MG63 (cell line): ENCODE measurements at regions not wholly inside any gene's neighbourhood (a gene's known extent, or its start where the extent isn't known, plus 50 kb on each side); places are given as distances from the start of the nearest gene placed in this dataset.
"Not testable (repeated sequence)": the region's sequence is repeated elsewhere in the genome, so short reads cannot be mapped to it uniquely, and the experiment has no call there.

Experiments
- DNase-seq: peaks from one replicate; pipeline ENCODE4 v3.0.0-alpha.2; 2020
- H3K27me3 ChIP-seq: fragments of 250-450 bp; sonication (Bioruptor Pico); 2 replicates; pipeline ENCODE4 v1.5.1; 2020; ENCODE audit warnings: mild to moderate bottlenecking, moderate library complexity
- H3K36me3 ChIP-seq: fragments of 250-450 bp; sonication (Bioruptor Pico); 2 replicates; pipeline ENCODE4 v1.5.1; 2020; ENCODE audit warnings: mild to moderate bottlenecking, moderate library complexity
- H3K4me3 ChIP-seq: fragments of 250-450 bp; sonication (Bioruptor Pico); 2 replicates; pipeline ENCODE4 v1.5.1; 2020; ENCODE audit warnings: mild to moderate bottlenecking, moderate library complexity
- H3K9me3 ChIP-seq: fragments of 250-450 bp; sonication (Bioruptor Pico); 2 replicates; pipeline ENCODE4 v1.5.1; 2020; ENCODE audit warnings: mild to moderate bottlenecking, moderate library complexity

DNA sequence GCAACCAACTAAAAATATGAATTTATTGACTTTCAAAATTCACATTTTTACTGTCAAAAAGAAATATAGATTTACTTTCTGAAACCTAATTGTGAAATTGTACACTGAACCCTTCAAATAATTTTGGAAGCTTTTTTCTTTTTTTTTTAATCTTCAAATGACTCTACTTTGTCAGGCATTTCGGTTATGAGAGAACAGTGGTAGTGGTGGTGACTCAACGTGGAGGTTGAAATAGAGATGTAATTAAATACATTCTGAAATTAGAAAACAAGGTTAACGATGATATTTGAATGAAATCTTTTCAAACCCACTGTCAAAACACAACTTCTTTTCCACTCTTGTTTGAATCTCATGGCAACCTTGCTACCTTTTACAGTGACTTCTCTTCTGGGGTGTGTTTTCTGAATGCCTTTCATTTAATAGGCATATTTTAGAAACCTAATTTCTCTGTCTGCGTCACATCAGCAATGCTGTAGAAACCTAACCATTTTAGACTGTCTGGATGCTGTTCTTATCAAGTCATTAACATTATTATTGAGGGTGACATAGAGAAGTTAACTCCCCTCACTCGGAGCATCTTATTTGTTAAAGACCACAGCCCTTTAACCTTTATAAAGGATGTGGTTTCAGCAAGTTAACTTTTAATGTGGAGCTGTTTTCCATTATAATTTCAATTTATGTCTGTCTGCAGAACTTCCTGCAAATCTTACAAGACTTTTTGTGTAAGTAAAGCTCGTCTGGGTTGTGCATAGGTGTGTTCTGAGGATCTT lies 136.8 kb downstream of the PCDH7 start:
- no peaks in the 10 kb centered on the region for H3K9me3 ChIP-seq
- no peak overlapping the region for H3K4me3 ChIP-seq
- DNase-seq: no peak
- H3K27me3 ChIP-seq: no peaks in the 10 kb centered on the region
- no peaks in the 10 kb centered on the region for H3K36me3 ChIP-seq

DNA sequence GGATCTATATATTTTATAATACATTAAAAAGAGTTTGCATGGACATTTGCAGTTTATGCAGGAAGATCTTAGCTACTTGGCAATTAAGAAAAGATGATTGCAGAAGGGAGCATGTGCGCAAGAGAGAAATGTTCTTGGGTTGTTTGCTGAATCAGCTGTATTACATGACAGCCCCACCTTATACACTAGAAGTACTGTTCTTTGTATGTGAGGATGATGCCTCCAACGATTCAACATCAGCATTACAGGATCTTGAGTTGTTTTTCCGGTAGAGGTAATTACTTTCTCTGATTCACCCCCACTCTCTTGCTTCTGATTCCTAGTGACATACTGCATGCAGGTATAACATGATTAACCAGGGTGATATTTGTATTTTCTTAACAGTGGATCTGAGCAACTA lies 140.8 kb downstream of the PCDH7 start:
- Histone ChIP-seq H3K36me3 (no peaks in the 10 kb centered on the region), H3K4me3 (no peak overlapping the region), H3K27me3 (no peaks in the 10 kb centered on the region), H3K9me3 (no peaks in the 10 kb centered on the region)
- no peak for DNase-seq

DNA sequence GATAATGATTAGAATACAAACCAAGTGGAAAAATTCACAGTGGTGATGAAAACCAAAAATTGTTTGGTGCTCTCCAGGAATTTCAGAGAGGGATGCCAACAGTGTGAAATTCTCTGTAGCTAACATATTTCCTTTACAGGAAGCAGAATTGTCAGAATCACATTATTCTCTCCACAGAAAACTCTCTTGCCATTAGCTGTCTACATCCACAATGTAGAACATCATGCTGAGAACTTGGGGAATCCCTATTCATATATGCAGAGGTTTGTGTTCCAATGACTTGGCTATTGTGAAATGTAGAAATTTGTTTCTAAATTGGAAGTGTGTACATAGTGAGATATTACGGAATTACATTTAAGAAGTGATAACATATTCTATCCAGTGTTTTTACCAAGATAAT lies 142.0 kb downstream of the PCDH7 start:
- no peak overlapping the region for H3K4me3 ChIP-seq
- no peak for DNase-seq
- no peaks in the 10 kb centered on the region for H3K9me3 ChIP-seq
- no peaks in the 10 kb centered on the region for H3K36me3 ChIP-seq
- no peaks in the 10 kb centered on the region for H3K27me3 ChIP-seq

DNA sequence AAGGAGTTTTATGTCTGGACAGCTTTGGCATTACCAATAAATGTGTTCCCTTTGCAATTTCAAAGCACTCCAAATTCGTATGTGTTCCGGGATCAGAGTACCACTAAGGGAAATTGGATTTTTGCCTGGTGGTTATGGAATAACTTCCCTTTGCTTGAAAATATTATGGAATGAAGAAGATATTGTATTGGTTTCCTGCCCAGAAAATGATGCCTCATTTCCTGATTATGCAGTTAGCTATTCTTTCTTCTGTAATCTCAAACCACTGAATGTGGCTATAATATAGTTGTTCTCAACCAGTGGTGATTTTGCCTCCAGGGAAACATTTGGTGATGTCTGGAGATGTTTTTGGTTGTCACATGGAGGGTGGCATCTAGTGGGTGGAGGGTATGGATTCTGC lies 142.9 kb downstream of the PCDH7 start:
- H3K27me3 ChIP-seq: no peaks in the 10 kb centered on the region
- no peaks in the 10 kb centered on the region for H3K9me3 ChIP-seq
- no peak for DNase-seq
- no peak overlapping the region for H3K4me3 ChIP-seq
- no peaks in the 10 kb centered on the region for H3K36me3 ChIP-seq

DNA sequence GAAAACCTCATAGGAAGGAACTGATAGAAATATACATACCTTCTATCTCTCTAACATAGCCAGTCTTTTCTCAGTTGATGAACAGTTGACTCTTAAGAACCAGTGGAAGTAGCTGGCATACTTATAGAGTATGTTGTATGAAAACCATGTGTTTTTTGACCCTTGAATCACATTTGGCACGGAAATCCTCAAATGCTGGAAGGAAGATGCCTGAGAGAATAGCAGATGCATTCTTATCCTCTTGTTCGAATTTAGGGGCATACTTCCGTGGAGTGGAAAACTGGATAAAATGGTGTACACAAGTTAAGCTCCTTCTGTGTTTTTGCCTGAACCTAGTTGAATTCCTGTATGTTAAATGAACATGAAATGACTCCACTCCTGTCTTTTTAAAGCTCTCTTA lies 145.5 kb downstream of the PCDH7 start:
- no peak for DNase-seq
- H3K27me3 ChIP-seq: no peaks in the 10 kb centered on the region
- H3K4me3 ChIP-seq: no peak overlapping the region
- H3K9me3 ChIP-seq: no peaks in the 10 kb centered on the region
- H3K36me3 ChIP-seq: no peaks in the 10 kb centered on the region

DNA sequence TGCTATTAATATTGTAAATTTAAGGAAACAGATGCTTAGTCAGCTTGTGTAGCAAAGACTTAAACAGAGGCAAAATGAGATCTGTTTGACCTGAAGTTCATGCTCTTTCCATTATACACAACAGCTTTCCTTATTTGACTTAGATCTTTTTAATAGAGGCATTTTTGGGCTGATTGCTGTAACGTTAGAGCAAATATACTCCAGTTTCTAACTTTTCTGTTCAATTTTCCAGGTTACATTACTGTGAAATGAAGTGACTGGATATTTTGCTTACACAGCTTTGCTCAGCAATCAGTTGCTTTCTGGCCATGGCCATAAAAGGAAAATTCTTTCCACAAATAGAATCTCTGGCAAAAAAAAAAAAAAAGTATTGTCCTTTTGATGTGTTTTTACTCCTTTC lies 146.2 kb downstream of the PCDH7 start:
- no peak for DNase-seq
- Histone ChIP-seq H3K9me3 (no peaks in the 10 kb centered on the region), H3K27me3 (no peaks in the 10 kb centered on the region), H3K36me3 (no peaks in the 10 kb centered on the region), H3K4me3 (no peak overlapping the region)

DNA sequence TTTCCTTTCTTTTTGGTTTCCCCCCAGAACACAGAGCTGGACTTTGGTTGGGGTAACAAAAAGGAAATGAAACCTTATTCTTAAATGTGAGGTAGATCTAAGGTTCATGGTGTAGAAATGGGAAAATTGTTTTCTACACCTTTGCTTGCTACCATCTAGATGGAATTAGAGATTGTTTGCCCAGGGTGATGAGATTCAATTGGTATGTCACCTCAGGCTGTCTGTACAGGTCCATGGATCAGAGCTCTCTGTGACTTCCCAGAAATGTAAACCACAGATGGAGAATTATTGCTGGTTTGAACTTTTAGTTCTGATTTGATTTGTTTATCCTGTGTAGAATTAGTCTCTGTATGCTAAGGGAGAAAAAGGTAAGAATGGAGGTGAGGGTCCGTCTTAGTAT lies 146.7 kb downstream of the PCDH7 start:
- Histone ChIP-seq H3K36me3 (no peaks in the 10 kb centered on the region), H3K27me3 (no peaks in the 10 kb centered on the region), H3K9me3 (no peaks in the 10 kb centered on the region), H3K4me3 (no peak overlapping the region)
- no peak for DNase-seq

DNA sequence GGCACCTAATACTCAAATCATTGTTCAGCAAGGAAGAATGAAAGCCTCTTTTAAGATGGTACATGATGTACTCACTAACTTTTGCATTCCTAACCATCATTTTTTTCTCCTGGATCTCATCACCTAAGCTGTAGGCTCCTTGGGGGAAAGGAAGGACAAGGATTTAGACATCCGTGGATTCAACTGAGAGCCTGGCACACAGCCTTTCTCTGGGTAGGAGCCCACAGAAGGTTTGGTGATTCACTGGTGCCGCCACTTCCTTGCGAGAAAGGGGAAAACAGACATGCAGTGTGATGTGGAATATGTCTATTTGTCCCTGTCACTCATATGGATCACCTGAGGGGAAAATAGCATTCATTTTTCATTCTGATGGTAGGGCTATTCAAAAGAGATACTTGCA lies 147.3 kb downstream of the PCDH7 start:
- Histone ChIP-seq H3K36me3 (no peaks in the 10 kb centered on the region), H3K9me3 (no peaks in the 10 kb centered on the region), H3K4me3 (no peak overlapping the region), H3K27me3 (no peaks in the 10 kb centered on the region)
- DNase-seq: no peak

DNA sequence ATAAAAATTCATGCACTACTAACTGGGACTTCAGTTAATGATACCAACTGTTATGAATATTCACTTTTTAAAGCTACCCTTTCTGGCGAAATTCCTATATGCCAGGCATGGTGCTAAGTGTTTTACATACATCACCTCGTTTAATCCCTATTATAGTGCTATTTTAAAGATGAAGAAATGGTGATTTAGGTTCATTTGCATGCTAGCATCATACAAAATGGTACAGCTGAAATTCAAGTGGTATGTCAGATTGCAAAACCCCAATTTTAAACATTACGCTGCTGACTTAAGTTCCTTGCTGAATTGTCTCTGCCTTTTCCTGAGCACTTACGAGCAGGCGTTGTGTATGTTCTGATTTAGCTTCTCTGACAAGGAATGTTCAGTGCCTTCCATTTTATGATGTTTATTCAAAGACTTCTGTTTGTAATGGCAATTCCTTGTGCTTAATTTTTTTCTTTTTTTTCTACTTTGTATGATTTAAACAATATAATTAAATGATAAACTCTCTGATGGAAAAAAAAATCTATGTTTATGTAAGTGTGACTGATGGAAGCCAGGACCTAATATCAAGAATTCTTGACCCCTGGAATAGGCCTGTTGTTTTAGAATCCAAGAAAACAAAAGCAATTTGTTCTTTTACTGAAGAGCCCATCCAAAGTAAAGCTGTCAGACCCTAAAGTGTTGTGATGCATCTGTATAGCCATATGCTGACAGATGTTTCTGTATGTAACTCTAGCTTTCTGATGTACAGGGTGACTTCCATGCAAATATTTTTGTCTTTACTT lies 148.1 kb downstream of the PCDH7 start:
- H3K27me3 ChIP-seq: no peaks in the 10 kb centered on the region
- no peaks in the 10 kb centered on the region for H3K36me3 ChIP-seq
- no peak for DNase-seq
- no peak overlapping the region for H3K4me3 ChIP-seq
- no peaks in the 10 kb centered on the region for H3K9me3 ChIP-seq

DNA sequence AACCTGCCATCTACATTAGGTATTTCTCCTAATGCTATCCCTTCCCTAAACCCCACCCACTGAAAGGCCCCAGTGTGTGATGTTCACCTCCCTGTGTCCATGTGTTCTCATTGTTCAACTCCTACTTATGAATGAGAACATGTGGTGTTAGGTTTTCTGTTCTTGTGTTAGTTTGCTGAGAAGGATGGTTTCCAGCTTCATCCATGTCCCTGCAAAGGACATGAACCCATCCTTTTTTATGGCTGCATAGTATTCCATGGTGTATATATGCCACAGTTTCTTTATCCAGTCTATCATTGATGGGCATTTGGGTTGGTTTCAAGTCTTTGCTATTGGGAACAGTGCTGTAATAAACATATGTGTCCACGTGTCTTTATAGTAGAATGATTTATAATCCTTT lies 149.2 kb downstream of the PCDH7 start:
- not testable (repeated sequence) for H3K36me3 ChIP-seq, DNase-seq, H3K27me3 ChIP-seq, H3K4me3 ChIP-seq, H3K9me3 ChIP-seq

DNA sequence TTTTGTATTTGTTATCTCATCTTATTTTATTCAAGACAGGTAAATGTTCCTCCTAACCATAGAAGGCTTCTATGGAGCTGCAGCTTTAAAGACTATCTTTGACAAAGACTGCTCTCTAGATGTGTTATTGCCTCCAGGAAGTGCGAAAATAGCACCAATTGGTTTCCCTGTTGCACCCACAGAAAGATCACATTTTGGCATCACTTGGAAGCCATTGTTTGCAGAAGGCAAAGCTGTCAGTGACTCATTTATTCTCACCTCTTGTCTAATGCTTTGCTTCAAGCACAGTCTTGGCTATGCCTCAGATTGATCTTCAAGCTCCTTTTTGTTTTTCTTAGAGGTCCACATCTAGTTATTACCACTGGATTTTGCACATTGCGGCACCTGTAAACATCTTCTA lies 150.3 kb downstream of the PCDH7 start:
- no peak overlapping the region for H3K4me3 ChIP-seq
- H3K9me3 ChIP-seq: no peaks in the 10 kb centered on the region
- H3K36me3 ChIP-seq: no peaks in the 10 kb centered on the region
- no peak for DNase-seq
- H3K27me3 ChIP-seq: no peaks in the 10 kb centered on the region

DNA sequence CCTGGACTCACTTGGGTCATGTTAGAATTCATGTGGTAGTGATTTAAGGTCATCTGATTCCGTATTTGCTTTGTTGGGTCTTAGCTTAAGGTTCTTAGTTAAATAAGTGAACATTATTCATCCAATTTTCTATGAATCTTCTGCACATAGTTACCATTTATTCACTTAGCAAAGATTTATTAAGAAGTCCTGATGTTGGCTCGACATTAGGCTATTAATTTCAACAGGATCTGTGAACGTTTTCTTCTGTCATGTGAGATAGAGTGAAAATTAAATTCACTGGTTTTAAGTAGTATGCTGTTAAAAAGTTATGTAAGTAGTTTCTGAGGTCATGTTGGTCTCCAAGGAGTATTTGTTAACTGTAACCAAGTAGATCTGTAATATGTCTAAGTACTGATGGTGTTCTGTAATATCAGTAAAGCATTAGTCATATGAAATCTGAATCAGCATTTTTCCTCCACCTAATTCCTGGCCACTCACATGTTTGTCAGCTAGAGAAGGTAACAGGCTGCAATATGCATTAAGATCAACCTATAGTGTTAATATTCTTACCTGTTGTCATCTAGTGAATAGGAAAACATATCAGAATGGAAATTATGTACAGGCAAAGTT lies 155.6 kb downstream of the PCDH7 start:
- no peaks in the 10 kb centered on the region for H3K36me3 ChIP-seq
- H3K27me3 ChIP-seq: no peaks in the 10 kb centered on the region
- H3K9me3 ChIP-seq: no peaks in the 10 kb centered on the region
- H3K4me3 ChIP-seq: no peak overlapping the region
- no peak for DNase-seq

DNA sequence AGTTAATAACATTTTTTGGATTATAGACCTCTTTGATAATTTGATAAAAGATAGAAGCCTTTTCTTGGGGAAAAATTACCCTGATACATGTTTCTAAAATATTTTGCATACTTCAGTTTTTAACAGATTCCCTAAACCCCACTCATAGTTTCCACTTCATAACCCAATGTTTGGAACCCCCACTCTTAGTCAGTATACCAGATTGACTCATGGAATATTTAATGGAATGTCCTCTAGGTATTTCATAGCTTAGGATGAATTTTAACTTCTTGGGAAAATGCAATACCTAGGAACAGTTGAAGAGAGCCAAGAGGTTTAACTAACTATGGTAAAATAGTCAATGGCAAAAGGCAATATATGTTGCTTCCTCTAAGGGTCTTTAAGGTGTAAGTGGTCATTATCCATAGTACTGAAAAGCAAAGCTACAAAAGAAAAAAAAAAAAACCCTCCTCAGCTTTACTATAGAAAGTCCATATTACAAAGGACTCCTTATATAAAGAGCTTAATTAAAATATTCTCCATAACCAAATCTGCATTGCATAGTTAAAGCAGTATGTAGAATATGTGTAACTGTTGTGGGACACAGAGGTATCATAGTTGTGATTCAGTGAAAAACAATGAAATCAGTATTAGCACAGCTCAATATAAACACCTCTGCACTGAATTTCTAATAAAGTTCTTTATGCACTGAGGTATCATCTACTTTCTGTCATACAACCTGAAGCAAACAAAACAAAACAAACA lies 159.9 kb downstream of the PCDH7 start:
- H3K9me3 ChIP-seq: no peaks in the 10 kb centered on the region
- no peak overlapping the region for H3K4me3 ChIP-seq
- DNase-seq: no peak
- H3K27me3 ChIP-seq: no peaks in the 10 kb centered on the region
- H3K36me3 ChIP-seq: no peaks in the 10 kb centered on the region

DNA sequence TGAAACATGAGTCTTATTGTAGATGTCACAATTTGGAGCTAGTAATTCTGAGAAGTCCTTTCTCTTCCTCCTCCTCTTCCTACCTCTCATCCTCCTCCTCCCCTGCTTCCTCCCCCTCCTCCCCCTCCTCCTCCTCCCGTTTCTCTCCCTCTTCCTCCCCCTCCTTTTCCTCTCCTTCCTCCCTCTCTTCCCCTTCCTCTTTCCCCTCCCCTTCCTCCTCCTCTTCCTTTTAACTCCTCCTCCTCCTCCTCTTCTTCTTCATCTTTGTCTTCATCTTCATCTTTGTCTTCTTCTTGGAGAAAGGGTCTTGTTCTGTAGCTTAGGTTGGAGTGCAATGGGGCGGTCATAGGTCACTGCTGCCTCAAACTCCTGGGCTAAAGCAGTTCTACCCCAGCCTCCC lies 161.8 kb downstream of the PCDH7 start:
- DNase-seq: no peak
- Histone ChIP-seq H3K27me3 (no peaks in the 10 kb centered on the region), H3K4me3 (no peak overlapping the region), H3K36me3 (no peaks in the 10 kb centered on the region), H3K9me3 (no peaks in the 10 kb centered on the region)

DNA sequence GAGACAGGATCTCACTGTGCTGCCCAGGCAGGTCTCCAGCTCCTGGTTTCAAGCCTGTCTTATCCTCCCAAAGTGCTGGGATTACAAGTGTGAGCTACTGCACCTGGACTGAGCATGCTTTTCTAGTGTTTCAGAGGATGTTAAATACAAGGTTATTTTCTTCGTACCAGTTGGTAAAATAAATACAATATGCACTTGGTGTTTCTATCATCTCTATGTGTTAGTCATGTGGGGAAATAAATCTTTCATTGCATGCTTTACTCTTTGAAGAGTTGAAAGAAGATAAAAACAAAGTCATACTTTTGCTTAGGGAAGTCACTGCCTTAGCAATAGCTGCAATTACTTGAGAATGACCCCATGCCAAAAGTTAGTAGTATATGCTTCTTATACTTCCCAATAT lies 162.3 kb downstream of the PCDH7 start:
- Histone ChIP-seq H3K36me3 (no peaks in the 10 kb centered on the region), H3K9me3 (no peaks in the 10 kb centered on the region), H3K4me3 (no peak overlapping the region), H3K27me3 (no peaks in the 10 kb centered on the region)
- DNase-seq: no peak

DNA sequence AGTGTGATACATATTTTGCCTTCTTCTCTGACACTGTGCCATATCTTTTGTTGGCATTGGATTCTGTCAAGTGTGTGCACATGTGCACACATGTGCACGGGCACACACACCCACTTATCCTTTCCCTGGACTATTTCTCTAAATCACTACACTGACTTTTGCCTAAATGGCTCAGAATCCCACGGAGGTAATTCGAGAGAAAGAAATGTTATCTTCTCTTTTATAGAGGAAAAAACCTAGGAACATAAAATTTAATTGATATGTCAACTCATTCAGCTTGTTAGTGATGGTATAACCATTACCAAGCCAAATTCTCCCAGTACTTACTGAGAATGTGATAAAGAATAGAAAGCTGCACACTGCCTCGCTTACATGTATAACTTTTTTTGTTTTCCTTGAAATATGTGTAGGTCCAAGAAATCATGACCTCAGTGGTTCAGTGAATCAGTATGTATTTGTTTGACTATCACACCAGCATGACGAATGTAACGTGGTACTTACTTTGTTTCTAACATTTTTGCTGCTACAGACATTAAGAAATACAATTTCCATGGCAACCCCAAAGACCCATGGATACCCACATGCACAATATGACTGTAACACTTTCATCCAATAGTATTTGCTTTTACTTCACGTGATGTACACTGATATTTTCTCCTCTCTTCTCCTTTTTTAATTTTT lies 163.0 kb downstream of the PCDH7 start:
- no peaks in the 10 kb centered on the region for H3K36me3 ChIP-seq
- H3K27me3 ChIP-seq: no peaks in the 10 kb centered on the region
- H3K9me3 ChIP-seq: no peaks in the 10 kb centered on the region
- DNase-seq: no peak
- H3K4me3 ChIP-seq: no peak overlapping the region
